GM23248 (cell line): ENCODE measurements at regions not wholly inside any gene's neighbourhood (a gene's known extent, or its start where the extent isn't known, plus 50 kb on each side); places are given as distances from the start of the nearest gene placed in this dataset.

Experiments
- EZH2 ChIP-seq: fragments of 200-600 bp; sonication (generic); IDR thresholded peaks from 2 replicates; pipeline ENCODE4 v1.6.1; 2018; ENCODE audit warnings: antibody characterized with exemption, mild to moderate bottlenecking; ENCODE audit not compliant: insufficient read depth, poor library complexity, severe bottlenecking
- EZH2phosphoT487 ChIP-seq: fragments of 200-600 bp; sonication (generic); IDR thresholded peaks from 2 replicates; pipeline ENCODE4 v1.6.1; 2018; ENCODE audit warnings: antibody characterized with exemption, moderate library complexity, mild to moderate bottlenecking, low read depth; ENCODE audit not compliant: insufficient read depth

- TF ChIP-seq EZH2, result no peak
- no peak for TF ChIP-seq EZH2phosphoT487
These were observed 305.5 kb upstream of the SEMA6A start for GRCh38 chr5:116880150-116880549.
